Endothelial cell of umbilical vein (primary cell): ENCODE measurements at regions not wholly inside any gene's neighbourhood (a gene's known extent, or its start where the extent isn't known, plus 50 kb on each side); places are given as distances from the start of the nearest gene placed in this dataset.

Source experiments
- BruUV-seq: library from RNA; stranded (reverse); fragments of 400-500 nt; replicated peaks from 2 replicates; lab custom pipeline; 2021; lab: Mats Ljungman, UMichigan
- CTCF ChIA-PET: fragments of 300-600, 350-600 bp; sonication (Branson Sonifier 250); formaldehyde crosslinking; loops from one replicate; lab custom pipeline; 2021; ENCODE audit warnings: antibody characterized with exemption, inconsistent platforms; lab: Charles Lee
- POLR2A ChIA-PET: fragments of 300-600, 350-600 bp; sonication (Branson Sonifier 250); formaldehyde crosslinking; loops from one replicate; lab custom pipeline; 2021; ENCODE audit warnings: antibody characterized with exemption, inconsistent platforms; lab: Charles Lee
- DNase-seq: peaks from one replicate; pipeline ENCODE4 v3.0.0-alpha.2; 2011; ENCODE audit warnings: low read depth, low spot score
- FAIRE-seq: peaks from 2 replicates; lab custom pipeline; 2011; peaks lifted over from hg19 to GRCh38; lab: Jason Lieb, UNC
- H2AFZ ChIP-seq: 2 replicates; pipeline ENCODE4 v1.6.0; 2012; ENCODE audit warnings: low read depth, low read length, control low read depth, inconsistent platforms
- H3K27ac ChIP-seq: 2 replicates; pipeline ENCODE4 v1.5.1; 2011; ENCODE audit warnings: low read depth, mild to moderate bottlenecking, control low read depth, low read length, moderate library complexity; ENCODE audit not compliant: insufficient read depth
- H3K27me3 ChIP-seq, 2 experiments: 2 replicates each; pipeline versions ENCODE4 v1.6.0 to v1.6.1; 2011; ENCODE audit warnings: low read length in 2 of 2, mixed read lengths in 1 of 2; ENCODE audit not compliant: control insufficient read depth in 2 of 2, insufficient read depth in 2 of 2
- H3K36me3 ChIP-seq, 2 experiments: 2 replicates in 1 of 2; 3 replicates in 1 of 2; pipeline ENCODE4 v1.5.1; 2011; ENCODE audit warnings: low read length in 2 of 2, mild to moderate bottlenecking in 1 of 2, moderate library complexity in 1 of 2; ENCODE audit not compliant: control insufficient read depth in 2 of 2, insufficient read depth in 2 of 2; ENCODE audit errors: extremely low read depth in 1 of 2
- H3K4me1 ChIP-seq: 3 replicates; pipeline ENCODE4 v1.5.1; 2011; ENCODE audit warnings: mild to moderate bottlenecking, low read length; ENCODE audit not compliant: control insufficient read depth, insufficient read depth; ENCODE audit errors: extremely low read depth
- H3K4me2 ChIP-seq: 2 replicates; pipeline ENCODE4 v1.6.1; 2011; ENCODE audit warnings: low read length, control low read depth, mixed read lengths; ENCODE audit not compliant: insufficient read depth
- H3K4me3 ChIP-seq, 3 experiments: fragments of 200-600 bp in 1 of 3; sonication (generic), shearing (Covaris generic) in 1 of 3; replicated peaks in 1 of 3; 2 replicates each; pipeline ENCODE4 v1.5.1; 2011 to 2016; ENCODE audit warnings: control low read depth in 3 of 3, low read length in 3 of 3, mild to moderate bottlenecking in 2 of 3, inconsistent platforms in 1 of 3, low read depth in 1 of 3, moderate library complexity in 1 of 3; ENCODE audit not compliant: insufficient read depth in 1 of 3
- H3K79me2 ChIP-seq: 2 replicates; pipeline ENCODE4 v1.6.0; 2012; ENCODE audit warnings: low read length, inconsistent platforms; ENCODE audit not compliant: control insufficient read depth, insufficient read depth
- H3K9ac ChIP-seq: replicated peaks from 2 replicates; pipeline ENCODE3; 2011; ENCODE audit warnings: low read length, control low read depth; ENCODE audit not compliant: insufficient read depth; ENCODE audit errors: extremely low read depth
- H3K9me1 ChIP-seq: replicated peaks from 3 replicates; pipeline ENCODE4 v1.6.0; 2011; ENCODE audit warnings: mild to moderate bottlenecking, low read length; ENCODE audit not compliant: control insufficient read depth, insufficient read depth; ENCODE audit errors: extremely low read depth
- H3K9me3 ChIP-seq: replicated peaks from 2 replicates; pipeline ENCODE4 v1.5.1; 2012; ENCODE audit warnings: low read length, inconsistent platforms; ENCODE audit not compliant: control insufficient read depth, insufficient read depth
- H4K20me1 ChIP-seq: replicated peaks from 2 replicates; pipeline ENCODE3; 2011; ENCODE audit warnings: mild to moderate bottlenecking, low read length; ENCODE audit not compliant: control insufficient read depth, insufficient read depth; ENCODE audit errors: extremely low read depth
- EZH2 ChIP-seq: IDR thresholded peaks from 2 replicates; pipeline ENCODE4 v1.6.1; 2012; ENCODE audit warnings: borderline replicate concordance, low read depth, mild to moderate bottlenecking, moderate library complexity, low read length, inconsistent platforms; ENCODE audit not compliant: severe bottlenecking
- FOS ChIP-seq: IDR thresholded peaks from 2 replicates; pipeline ENCODE4 v1.6.1; 2011; ENCODE audit warnings: mild to moderate bottlenecking, low read length, moderate library complexity, borderline replicate concordance; ENCODE audit not compliant: insufficient read depth
- GATA2 ChIP-seq: IDR thresholded peaks from 2 replicates; pipeline ENCODE4 v1.7.0; 2011; ENCODE audit warnings: low read depth, mild to moderate bottlenecking, moderate library complexity, mixed read lengths, low read length; ENCODE audit not compliant: insufficient read length, insufficient read depth
- JUN ChIP-seq: IDR thresholded peaks from 2 replicates; pipeline ENCODE4 v1.6.1; 2011; ENCODE audit warnings: borderline replicate concordance, low read depth; ENCODE audit not compliant: insufficient read length, insufficient read depth
- MYC ChIP-seq: IDR thresholded peaks from one replicate; pipeline ENCODE4 v1.6.1; 2011; ENCODE audit warnings: mild to moderate bottlenecking, low read depth, low read length
- POLR2AphosphoS5 ChIP-seq: IDR thresholded peaks from 2 replicates; pipeline ENCODE4 v1.6.1; 2012; ENCODE audit warnings: low read depth, mild to moderate bottlenecking, control low read depth, low read length, moderate library complexity; ENCODE audit not compliant: insufficient read depth
- dilution Hi-C: fragments of 300-500 bp; cut with MboI; formaldehyde crosslinking; loops from one replicate; pipeline ENCODE4 v1.15.0; 2019; ENCODE audit warnings: low sequenced_read_pairs; ENCODE audit not compliant: extremely low pct_ligation_motif_present
- intact Hi-C: fragments of 100-400 bp; cut with micrococcal nuclease; formaldehyde crosslinking; loops from one replicate; pipeline ENCODE4 v1.10.0; 2022

- Histone ChIP-seq H3K4me1 (no peaks in the 10 kb centered on the region), H4K20me1 (no peaks in the 10 kb centered on the region), H3K79me2 (no peaks in the 10 kb centered on the region), H3K27me3 (no peaks in the 10 kb centered on the region), H3K36me3 (no peaks in the 10 kb centered on the region), H3K4me3 (no peak overlapping the region), H2AFZ (no peak overlapping the region), H3K4me2 (no peak overlapping the region), H3K9me1 (no peaks in the 10 kb centered on the region), H3K9me3 (no peaks in the 10 kb centered on the region), H3K27ac (no peak overlapping the region), H3K9ac (no peak overlapping the region)
- ChIA-PET CTCF (no interaction called here), POLR2A (no interaction called here)
- DNase-seq (no peak), FAIRE-seq (no peak)
- no TSS peak for BruUV-seq
- TF ChIP-seq FOS (no peak), MYC (no peak), EZH2 (no peak), GATA2 (no peak), POLR2AphosphoS5 (no peak)
- dilution Hi-C loops, result no loop called here
- intact Hi-C loops, result no loop called here
Measured at GRCh38 chr4:63620271-63620670, 789.0 kb downstream of the TECRL start.

GRCh38 chr4:63619771-63620170 is 789.5 kb downstream of the TECRL start:
- Histone ChIP-seq H2AFZ (no peak overlapping the region), H3K79me2 (no peaks in the 10 kb centered on the region), H3K36me3 (no peaks in the 10 kb centered on the region), H3K4me3 (no peak overlapping the region), H3K4me1 (no peaks in the 10 kb centered on the region), H3K27me3 (no peaks in the 10 kb centered on the region), H3K27ac (no peak overlapping the region), H3K9me3 (no peaks in the 10 kb centered on the region), H3K9me1 (no peaks in the 10 kb centered on the region), H3K4me2 (no peak overlapping the region), H4K20me1 (no peaks in the 10 kb centered on the region), H3K9ac (no peak overlapping the region)
- POLR2A ChIA-PET, result no interaction called here
- TF ChIP-seq JUN, result no peak
- dilution Hi-C loops, result no loop called here
- intact Hi-C loops, result no loop called here
- FAIRE-seq, result no peak
- no peak for DNase-seq
- CTCF ChIA-PET, result no interaction called here
- no TSS peak for BruUV-seq
